NCI-H1092 (cell line): ENCODE measurements at regions not wholly inside any gene's neighbourhood (a gene's known extent, or its start where the extent isn't known, plus 50 kb on each side); places are given as distances from the start of the nearest gene placed in this dataset.

ENCODE experiments used
- DNase-seq: peaks from one replicate; lab custom pipeline; 2025; lab: John Stamatoyannopoulos, UW

- DNase-seq, result no peak
Measured at GRCh38 chr7:47147213-47147631, 434.7 kb downstream of the TNS3 start.

GRCh38 chr7:47145982-47146381 is 435.9 kb downstream of the TNS3 start:
- DNase-seq, result no peak

- no peak for DNase-seq
Measured at GRCh38 chr7:47145186-47145725, 436.7 kb downstream of the TNS3 start.

GRCh38 chr7:47143339-47143738 is 438.6 kb downstream of the TNS3 start:
- no peak for DNase-seq

GRCh38 chr7:47142867-47143175 is 439.1 kb downstream of the TNS3 start:
- DNase-seq, result no peak

GRCh38 chr7:47142169-47142866 is 439.6 kb downstream of the TNS3 start:
- no peak for DNase-seq

- DNase-seq, result no peak
Measured at GRCh38 chr7:47132471-47132870, 449.4 kb downstream of the TNS3 start.

- DNase-seq, result no peak
Measured at GRCh38 chr7:47128700-47129099, 453.2 kb downstream of the TNS3 start.

- no peak for DNase-seq
Measured at GRCh38 chr7:47125529-47125928, 456.4 kb downstream of the TNS3 start.

- no peak for DNase-seq
Measured at GRCh38 chr7:47119261-47119865, 462.5 kb downstream of the TNS3 start.

- no peak for DNase-seq
Measured at GRCh38 chr7:47104206-47104549, 477.7 kb downstream of the TNS3 start.

GRCh38 chr7:47103498-47104205 is 478.3 kb downstream of the TNS3 start:
- no peak for DNase-seq

- DNase-seq, result no peak
Measured at GRCh38 chr7:47102331-47102841, 479.5 kb downstream of the TNS3 start.

- DNase-seq, result no peak
Measured at GRCh38 chr7:47100817-47101435, 481.0 kb downstream of the TNS3 start.

GRCh38 chr7:47100148-47100816 is 481.6 kb downstream of the TNS3 start:
- DNase-seq, result no peak

- no peak for DNase-seq
Measured at GRCh38 chr7:47097431-47097830, 484.5 kb downstream of the TNS3 start.

GRCh38 chr7:47095946-47096345 is 486.0 kb downstream of the TNS3 start:
- no peak for DNase-seq

GRCh38 chr7:47094462-47094861 is 487.4 kb downstream of the TNS3 start:
- no peak for DNase-seq

- no peak for DNase-seq
Measured at GRCh38 chr7:47093320-47094234, 488.3 kb downstream of the TNS3 start.

- no peak for DNase-seq
Measured at GRCh38 chr7:47092336-47092735, 489.6 kb downstream of the TNS3 start.

GRCh38 chr7:47091141-47091540 is 490.8 kb downstream of the TNS3 start:
- DNase-seq, result no peak
